DND-41 (cell line): ENCODE measurements at regions not wholly inside any gene's neighbourhood (a gene's known extent, or its start where the extent isn't known, plus 50 kb on each side); places are given as distances from the start of the nearest gene placed in this dataset.

Experiments used
- ATAC-seq: fragments of 200-7000 bp; cut with Tn5 transposase; 3 replicates; pipeline ENCODE4 v1.9.1; 2021; ENCODE audit warnings: low read depth; ENCODE audit not compliant: insufficient read depth
- DNase-seq: peaks from one replicate; pipeline ENCODE4 v3.0.0-alpha.2; 2020
- H2AFZ ChIP-seq: 2 replicates; pipeline ENCODE4 v1.6.0; 2012; ENCODE audit warnings: low read depth, low read length
- H3K27ac ChIP-seq: 2 replicates; pipeline ENCODE4 v1.5.1; 2012; ENCODE audit warnings: low read length, inconsistent platforms
- H3K27me3 ChIP-seq: fragments of 200-600 bp; sonication (generic); 2 replicates; pipeline ENCODE4 v1.6.0; 2012; ENCODE audit warnings: low read length, mild to moderate bottlenecking, inconsistent platforms; ENCODE audit not compliant: insufficient read depth, poor library complexity
- H3K36me3 ChIP-seq: 2 replicates; pipeline ENCODE4 v1.5.1; 2012; ENCODE audit warnings: low read length, inconsistent platforms; ENCODE audit not compliant: insufficient read depth
- H3K4me1 ChIP-seq: 2 replicates; pipeline ENCODE4 v1.5.1; 2012; ENCODE audit warnings: mild to moderate bottlenecking, low read length; ENCODE audit not compliant: insufficient read depth
- H3K4me2 ChIP-seq: 2 replicates; pipeline ENCODE4 v1.6.0; 2012; ENCODE audit warnings: mild to moderate bottlenecking, moderate library complexity, low read length, inconsistent platforms; ENCODE audit not compliant: insufficient read depth
- H3K4me3 ChIP-seq, 2 experiments: fragments of 200-600 bp in 1 of 2; shearing (Covaris generic) in 1 of 2; 2 replicates each; pipeline ENCODE4 v1.5.1; 2012 to 2016; ENCODE audit warnings: inconsistent platforms in 2 of 2, low read length in 2 of 2, mild to moderate bottlenecking in 2 of 2, low read depth in 1 of 2, moderate library complexity in 1 of 2
- H3K79me2 ChIP-seq: 2 replicates; pipeline ENCODE4 v1.6.0; 2012; ENCODE audit warnings: low read length, inconsistent platforms; ENCODE audit not compliant: insufficient read depth
- H3K9ac ChIP-seq: 2 replicates; pipeline ENCODE4 v1.6.0; 2012; ENCODE audit warnings: low read depth, mild to moderate bottlenecking, inconsistent platforms, low read length, moderate library complexity
- H3K9me3 ChIP-seq: 2 replicates; pipeline ENCODE4 v1.5.1; 2012; ENCODE audit warnings: low read length, moderate library complexity, mild to moderate bottlenecking, inconsistent platforms; ENCODE audit not compliant: insufficient read depth, severe bottlenecking
- H4K20me1 ChIP-seq: 2 replicates; pipeline ENCODE4 v1.6.0; 2012; ENCODE audit warnings: low read length; ENCODE audit not compliant: insufficient read depth
- EZH2 ChIP-seq: IDR thresholded peaks from 3 replicates; pipeline ENCODE4 v1.6.1; 2012; ENCODE audit warnings: borderline replicate concordance, low read depth, mild to moderate bottlenecking, moderate library complexity, low read length, inconsistent platforms; ENCODE audit not compliant: severe bottlenecking
- TF ChIP-seq, protein P1 (sequence below): IDR thresholded peaks from 2 replicates; pipeline ENCODE4 v1.5.1; 2012; ENCODE audit warnings: borderline replicate concordance, low read length, moderate library complexity, mild to moderate bottlenecking; ENCODE audit not compliant: poor library complexity, severe bottlenecking; ENCODE audit errors: extremely low read depth

GRCh38 chr16:73703891-73704290 is 592.7 kb upstream of the PSMD7 start:
- no peak overlapping the region for H3K9ac ChIP-seq
- no peaks in the 10 kb centered on the region for H4K20me1 ChIP-seq
- no peaks in the 10 kb centered on the region for H3K9me3 ChIP-seq
- TF ChIP-seq EZH2, result no peak
- TF ChIP-seq, protein P1, sequence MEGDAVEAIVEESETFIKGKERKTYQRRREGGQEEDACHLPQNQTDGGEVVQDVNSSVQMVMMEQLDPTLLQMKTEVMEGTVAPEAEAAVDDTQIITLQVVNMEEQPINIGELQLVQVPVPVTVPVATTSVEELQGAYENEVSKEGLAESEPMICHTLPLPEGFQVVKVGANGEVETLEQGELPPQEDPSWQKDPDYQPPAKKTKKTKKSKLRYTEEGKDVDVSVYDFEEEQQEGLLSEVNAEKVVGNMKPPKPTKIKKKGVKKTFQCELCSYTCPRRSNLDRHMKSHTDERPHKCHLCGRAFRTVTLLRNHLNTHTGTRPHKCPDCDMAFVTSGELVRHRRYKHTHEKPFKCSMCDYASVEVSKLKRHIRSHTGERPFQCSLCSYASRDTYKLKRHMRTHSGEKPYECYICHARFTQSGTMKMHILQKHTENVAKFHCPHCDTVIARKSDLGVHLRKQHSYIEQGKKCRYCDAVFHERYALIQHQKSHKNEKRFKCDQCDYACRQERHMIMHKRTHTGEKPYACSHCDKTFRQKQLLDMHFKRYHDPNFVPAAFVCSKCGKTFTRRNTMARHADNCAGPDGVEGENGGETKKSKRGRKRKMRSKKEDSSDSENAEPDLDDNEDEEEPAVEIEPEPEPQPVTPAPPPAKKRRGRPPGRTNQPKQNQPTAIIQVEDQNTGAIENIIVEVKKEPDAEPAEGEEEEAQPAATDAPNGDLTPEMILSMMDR, result no peak
- H2AFZ ChIP-seq, result no peak overlapping the region
- no peaks in the 10 kb centered on the region for H3K79me2 ChIP-seq
- no peak overlapping the region for H3K4me2 ChIP-seq
- no peak overlapping the region for H3K4me3 ChIP-seq
- H3K27me3 ChIP-seq, result peaks cover 8% of the 10 kb centered on the region
- ATAC-seq (no peak), DNase-seq (no peak)
- H3K4me1 ChIP-seq, result no peaks in the 10 kb centered on the region
- no peak overlapping the region for H3K27ac ChIP-seq
- no peaks in the 10 kb centered on the region for H3K36me3 ChIP-seq

GRCh38 chr16:73697336-73697735 is 599.3 kb upstream of the PSMD7 start:
- Histone ChIP-seq H3K4me3 (no peak overlapping the region), H3K4me1 (no peaks in the 10 kb centered on the region), H3K27ac (no peak overlapping the region), H2AFZ (no peak overlapping the region), H3K9me3 (no peaks in the 10 kb centered on the region), H4K20me1 (no peaks in the 10 kb centered on the region), H3K4me2 (no peak overlapping the region), H3K9ac (no peak overlapping the region), H3K79me2 (no peaks in the 10 kb centered on the region), H3K27me3 (peaks cover 4% of the 10 kb centered on the region), H3K36me3 (no peaks in the 10 kb centered on the region)
- TF ChIP-seq, protein P1, result no peak
- TF ChIP-seq EZH2, result no peak
- DNase-seq (no peak), ATAC-seq (no peak)

- Histone ChIP-seq H3K27me3 (peaks cover 3% of the 10 kb centered on the region), H4K20me1 (no peaks in the 10 kb centered on the region), H3K4me1 (no peaks in the 10 kb centered on the region), H3K9ac (no peak overlapping the region), H3K4me2 (no peak overlapping the region), H2AFZ (no peak overlapping the region), H3K36me3 (no peaks in the 10 kb centered on the region), H3K27ac (no peak overlapping the region), H3K4me3 (no peak overlapping the region), H3K79me2 (no peaks in the 10 kb centered on the region), H3K9me3 (no peaks in the 10 kb centered on the region)
- TF ChIP-seq EZH2, result no peak
- TF ChIP-seq, protein P1, result no peak
- no peak for DNase-seq
- ATAC-seq, result no peak
Measured at GRCh38 chr16:73692861-73693260, 603.8 kb upstream of the PSMD7 start.

GRCh38 chr16:73683804-73684203 is 612.8 kb upstream of the PSMD7 start:
- Histone ChIP-seq H3K36me3 (no peaks in the 10 kb centered on the region), H3K27me3 (no peaks in the 10 kb centered on the region), H3K79me2 (no peaks in the 10 kb centered on the region), H3K4me2 (no peak overlapping the region), H3K27ac (no peak overlapping the region), H3K4me1 (no peaks in the 10 kb centered on the region), H3K4me3 (no peak overlapping the region), H4K20me1 (no peaks in the 10 kb centered on the region), H3K9ac (no peak overlapping the region), H2AFZ (no peak overlapping the region), H3K9me3 (no peaks in the 10 kb centered on the region)
- TF ChIP-seq, protein P1, result no peak
- no peak for ATAC-seq
- no peak for DNase-seq
